HepG2 (cell line): ENCODE measurements at regions not wholly inside any gene's neighbourhood (a gene's known extent, or its start where the extent isn't known, plus 50 kb on each side); places are given as distances from the start of the nearest gene placed in this dataset.

ENCODE experiments used
- ATAC-seq: fragments of 200-7000 bp; cut with Tn5 transposase; 3 replicates; pipeline ENCODE4 v1.9.1; 2020; ENCODE audit warnings: mild to moderate bottlenecking, moderate library complexity
- BruUV-seq: library from RNA; stranded (reverse); fragments of 400-500 nt; replicated peaks from 2 replicates; lab custom pipeline; 2021; lab: Mats Ljungman, UMichigan
- CTCF ChIA-PET: fragments of 300-600 bp; formaldehyde crosslinking; extraction: SDS; loops from one replicate; lab custom pipeline; 2021; ENCODE audit warnings: low total read pairs, inconsistent platforms, low intra/inter-chr PET ratio; lab: Yijun Ruan, JAX
- POLR2A ChIA-PET: fragments of 350-600 bp; sonication (Branson Sonifier 250); formaldehyde crosslinking; loops from one replicate; lab custom pipeline; 2020; ENCODE audit warnings: antibody characterized with exemption, inconsistent platforms; lab: Yijun Ruan, JAX
- DNase-seq: peaks from one replicate; pipeline ENCODE4 v3.0.0-alpha.2; 2015; ENCODE audit warnings: low spot score
- FAIRE-seq: peaks from 3 replicates; lab custom pipeline; 2011; peaks lifted over from hg19 to GRCh38; lab: Jason Lieb, UNC
- H2AFZ ChIP-seq: one replicate; pipeline ENCODE4 v1.6.1; 2011; ENCODE audit warnings: low read length, inconsistent platforms
- H3K27ac ChIP-seq: fragments of 300-600 bp; 3 replicates; pipeline ENCODE4 v1.8.0; 2011; ENCODE audit warnings: mixed run types, mild to moderate bottlenecking, mixed read lengths, low read length, inconsistent platforms; ENCODE audit not compliant: insufficient read depth; ENCODE audit errors: extremely low read length
- H3K27me3 ChIP-seq, 2 experiments: fragments of 200-600 bp in 1 of 2; 2 replicates in 1 of 2; 3 replicates in 1 of 2; pipeline versions ENCODE4 v1.6.0 to v1.8.0; 2011; ENCODE audit warnings: low read length in 2 of 2, mild to moderate bottlenecking in 2 of 2, moderate library complexity in 2 of 2, inconsistent platforms in 1 of 2; ENCODE audit not compliant: insufficient read depth in 2 of 2, control insufficient read depth in 1 of 2
- H3K36me3 ChIP-seq, 2 experiments: fragments of 200-600 bp in 1 of 2; replicated peaks in 1 of 2; 2 replicates in 1 of 2; 3 replicates in 1 of 2; pipeline versions ENCODE4 v1.5.1 to v1.8.0; 2011; ENCODE audit warnings: low read length in 2 of 2, inconsistent platforms in 1 of 2; ENCODE audit not compliant: insufficient read depth in 2 of 2, control insufficient read depth in 1 of 2
- H3K4me1 ChIP-seq: 2 replicates; pipeline ENCODE4 v1.5.1; 2012; ENCODE audit warnings: low read length, inconsistent platforms; ENCODE audit not compliant: insufficient read depth
- H3K4me2 ChIP-seq: 2 replicates; pipeline ENCODE4 v1.6.0; 2011; ENCODE audit warnings: low read depth, low read length, inconsistent platforms
- H3K4me3 ChIP-seq, 3 experiments: fragments of 200-600 bp in 1 of 3; sonication (generic), shearing (Covaris generic) in 1 of 3; replicated peaks in 1 of 3; 2 replicates each; pipeline ENCODE4 v1.5.1; 2011 to 2016; ENCODE audit warnings: low read length in 3 of 3, inconsistent platforms in 2 of 3, low read depth in 2 of 3, mild to moderate bottlenecking in 2 of 3, control low read depth in 1 of 3, mixed read lengths in 1 of 3; ENCODE audit not compliant: insufficient read depth in 1 of 3
- H3K79me2 ChIP-seq: one replicate; pipeline ENCODE4 v1.6.1; 2011; ENCODE audit warnings: low read length, inconsistent platforms; ENCODE audit not compliant: insufficient read depth
- H3K9ac ChIP-seq: 2 replicates; pipeline ENCODE4 v1.6.0; 2011; ENCODE audit warnings: mild to moderate bottlenecking, low read depth, low read length, inconsistent platforms; ENCODE audit not compliant: insufficient read depth
- H3K9me3 ChIP-seq: 2 replicates; pipeline ENCODE4 v1.5.1; 2012; ENCODE audit warnings: mild to moderate bottlenecking, low read length
- H4K20me1 ChIP-seq: 2 replicates; pipeline ENCODE4 v1.6.0; 2011; ENCODE audit warnings: inconsistent platforms, mild to moderate bottlenecking, low read length, moderate library complexity; ENCODE audit not compliant: insufficient read depth
- AGO1 ChIP-seq: fragments of 200-400 bp; formaldehyde crosslinking; IDR thresholded peaks from 2 replicates; pipeline ENCODE4 v1.6.1; 2017; ENCODE audit warnings: mild to moderate bottlenecking, low read depth, low read length, moderate library complexity; ENCODE audit not compliant: poor library complexity, severe bottlenecking
- ATRX ChIP-seq: sonication (generic); formaldehyde crosslinking; IDR thresholded peaks from 2 replicates; pipeline ENCODE4 v1.4.0; 2020; ENCODE audit warnings: missing genetic modification reagents, borderline replicate concordance
- CBFB ChIP-seq: sonication (generic); formaldehyde crosslinking; IDR thresholded peaks from 2 replicates; pipeline ENCODE4 v1.4.0; 2020; ENCODE audit warnings: missing genetic modification reagents
- KLF15 ChIP-seq: sonication (generic); formaldehyde crosslinking; IDR thresholded peaks from 2 replicates; pipeline ENCODE4 v1.8.1; 2023; ENCODE audit warnings: borderline replicate concordance, mild to moderate bottlenecking, inconsistent platforms, missing genetic modification reagents, mixed read lengths
- MAF1 ChIP-seq: sonication (generic); formaldehyde crosslinking; IDR thresholded peaks from 2 replicates; pipeline ENCODE4 v1.5.0; 2020; ENCODE audit warnings: missing genetic modification reagents, borderline replicate concordance
- MTF1 ChIP-seq: sonication (generic); formaldehyde crosslinking; IDR thresholded peaks from 2 replicates; pipeline ENCODE4 v1.5.0; 2020; ENCODE audit warnings: missing genetic modification reagents
- NR3C1 ChIP-seq: sonication (generic); formaldehyde crosslinking; IDR thresholded peaks from 2 replicates; pipeline ENCODE4 v1.4.0; 2020; ENCODE audit warnings: missing genetic modification reagents
- SNAI1 ChIP-seq: sonication (generic); formaldehyde crosslinking; IDR thresholded peaks from 2 replicates; pipeline ENCODE4 v1.5.0; 2020; ENCODE audit warnings: mild to moderate bottlenecking, missing genetic modification reagents, borderline replicate concordance
- SP140L ChIP-seq: sonication (generic); formaldehyde crosslinking; IDR thresholded peaks from 2 replicates; pipeline ENCODE4 v1.4.0; 2020; ENCODE audit warnings: missing genetic modification reagents, borderline replicate concordance
- SPEN ChIP-seq: sonication (generic); formaldehyde crosslinking; IDR thresholded peaks from 2 replicates; pipeline ENCODE4 v1.5.1; 2020; ENCODE audit warnings: low read depth, mild to moderate bottlenecking, missing genetic modification reagents
- ZNF326 ChIP-seq: sonication (generic); formaldehyde crosslinking; IDR thresholded peaks from 2 replicates; pipeline ENCODE4 v1.4.0; 2020; ENCODE audit warnings: missing genetic modification reagents, borderline replicate concordance
- ZNF558 ChIP-seq: sonication (generic); formaldehyde crosslinking; IDR thresholded peaks from 2 replicates; pipeline ENCODE4 v1.9.0; 2022; ENCODE audit warnings: mild to moderate bottlenecking, missing genetic modification reagents, borderline replicate concordance
- ZNF724P ChIP-seq: sonication (generic); formaldehyde crosslinking; IDR thresholded peaks from 2 replicates; pipeline ENCODE4 v1.8.0; 2022; ENCODE audit warnings: missing genetic modification reagents, borderline replicate concordance
- ZNF775 ChIP-seq: sonication (generic); formaldehyde crosslinking; IDR thresholded peaks from 2 replicates; pipeline ENCODE4 v1.4.0; 2020; ENCODE audit warnings: missing genetic modification reagents, mild to moderate bottlenecking, moderate library complexity, borderline replicate concordance
- ZNF839 ChIP-seq: sonication (generic); formaldehyde crosslinking; IDR thresholded peaks from 2 replicates; pipeline ENCODE4 v1.4.0; 2020; ENCODE audit warnings: missing genetic modification reagents, mild to moderate bottlenecking, borderline replicate concordance
- in situ Hi-C: cut with HindIII; loops from 2 replicates; pipeline ENCODE4 v1.10.0; 2017; ENCODE audit warnings: low pct_unique_long_range_greater_than_20kb; ENCODE audit not compliant: extremely low pct_ligation_motif_present
- intact Hi-C: fragments of 100-400 bp; cut with micrococcal nuclease; formaldehyde crosslinking; loops from one replicate; pipeline ENCODE4 v1.10.0; 2022; ENCODE audit not compliant: unreplicated experiment
- TF ChIP-seq, protein P1 (sequence below): sonication (generic); formaldehyde crosslinking; IDR thresholded peaks from 2 replicates; pipeline ENCODE4 v1.4.0; 2020; ENCODE audit warnings: mild to moderate bottlenecking, missing genetic modification reagents
- TF ChIP-seq, protein P2 (sequence below): sonication (generic); formaldehyde crosslinking; IDR thresholded peaks from 2 replicates; pipeline ENCODE4 v1.4.0; 2020; ENCODE audit warnings: missing genetic modification reagents, borderline replicate concordance
- TF ChIP-seq, protein P3 (sequence below): sonication (generic); IDR thresholded peaks from 2 replicates; pipeline ENCODE4 v1.6.1; 2016; ENCODE audit warnings: low read depth, borderline replicate concordance

DNA sequence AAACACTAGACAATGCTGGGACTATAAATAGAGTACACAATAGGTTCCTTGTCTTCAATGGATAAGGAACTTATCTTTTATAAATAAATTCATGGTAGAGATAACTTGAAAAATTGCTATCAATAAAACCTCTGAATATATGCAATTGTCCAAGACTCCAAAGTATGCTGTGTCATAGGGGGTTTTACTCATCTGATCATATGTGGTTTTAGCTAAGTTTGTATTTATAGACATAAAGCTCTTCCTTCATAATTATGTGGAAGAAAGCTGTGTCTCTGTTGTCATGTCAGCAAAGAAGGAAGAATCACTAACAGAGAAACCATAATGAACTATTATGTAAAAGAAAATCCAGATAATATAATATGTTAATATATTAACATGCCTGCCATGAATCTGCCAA lies 111.5 kb upstream of the ATXN7L3B start:
- BruUV-seq, result no TSS peak
- no peak for ATAC-seq
- in situ Hi-C loops, result no loop called here

DNA sequence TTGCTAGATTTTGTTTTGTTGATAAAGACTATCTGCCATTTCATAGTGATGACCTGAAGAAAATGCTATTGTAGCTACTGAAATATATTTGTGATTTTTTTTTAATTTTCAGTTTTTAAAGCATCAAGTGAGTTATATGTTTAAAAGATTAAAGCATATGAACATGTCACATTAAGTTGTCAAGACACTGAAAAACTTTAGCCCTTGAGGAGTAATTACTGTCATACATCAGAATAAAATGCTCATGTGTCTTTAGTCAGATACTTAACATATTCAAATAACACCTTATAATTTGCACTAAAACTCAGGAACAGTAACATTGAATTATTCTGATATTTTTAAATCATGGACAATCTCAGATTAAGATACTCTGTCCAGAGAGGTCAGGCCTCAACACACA lies 108.1 kb upstream of the ATXN7L3B start:
- H3K27me3 ChIP-seq, result no peaks in the 10 kb centered on the region
- H2AFZ ChIP-seq, result no peak overlapping the region
- no peak overlapping the region for H3K27ac ChIP-seq
- BruUV-seq, result no TSS peak
- no peaks in the 10 kb centered on the region for H3K79me2 ChIP-seq
- no peaks in the 10 kb centered on the region for H3K9me3 ChIP-seq
- no peaks in the 10 kb centered on the region for H3K4me1 ChIP-seq
- no peak for DNase-seq
- no peak for FAIRE-seq
- no peak for ATAC-seq
- POLR2A ChIA-PET, result no interaction called here
- in situ Hi-C loops (no loop called here), intact Hi-C loops (no loop called here)
- H3K9ac ChIP-seq, result no peak overlapping the region
- no peak overlapping the region for H3K4me3 ChIP-seq
- no peak overlapping the region for H3K4me2 ChIP-seq
- no peaks in the 10 kb centered on the region for H3K36me3 ChIP-seq
- CTCF ChIA-PET, result no interaction called here
- H4K20me1 ChIP-seq, result no peaks in the 10 kb centered on the region
- TF ChIP-seq KLF15 (CRISPR knock-in tag) (no peak), ZNF724P (CRISPR knock-in tag) (no peak), ATRX (CRISPR knock-in tag) (no peak), MAF1 (no peak), ZNF775 (CRISPR knock-in tag) (no peak), ZNF839 (CRISPR knock-in tag) (no peak), CBFB (CRISPR knock-in tag) (no peak), SPEN (CRISPR knock-in tag) (no peak), ZNF558 (CRISPR knock-in tag) (no peak), MTF1 (CRISPR knock-in tag) (no peak)
- TF ChIP-seq, protein P1, sequence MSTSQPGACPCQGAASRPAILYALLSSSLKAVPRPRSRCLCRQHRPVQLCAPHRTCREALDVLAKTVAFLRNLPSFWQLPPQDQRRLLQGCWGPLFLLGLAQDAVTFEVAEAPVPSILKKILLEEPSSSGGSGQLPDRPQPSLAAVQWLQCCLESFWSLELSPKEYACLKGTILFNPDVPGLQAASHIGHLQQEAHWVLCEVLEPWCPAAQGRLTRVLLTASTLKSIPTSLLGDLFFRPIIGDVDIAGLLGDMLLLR (CRISPR knock-in tag), result no peak
- TF ChIP-seq, protein P2, sequence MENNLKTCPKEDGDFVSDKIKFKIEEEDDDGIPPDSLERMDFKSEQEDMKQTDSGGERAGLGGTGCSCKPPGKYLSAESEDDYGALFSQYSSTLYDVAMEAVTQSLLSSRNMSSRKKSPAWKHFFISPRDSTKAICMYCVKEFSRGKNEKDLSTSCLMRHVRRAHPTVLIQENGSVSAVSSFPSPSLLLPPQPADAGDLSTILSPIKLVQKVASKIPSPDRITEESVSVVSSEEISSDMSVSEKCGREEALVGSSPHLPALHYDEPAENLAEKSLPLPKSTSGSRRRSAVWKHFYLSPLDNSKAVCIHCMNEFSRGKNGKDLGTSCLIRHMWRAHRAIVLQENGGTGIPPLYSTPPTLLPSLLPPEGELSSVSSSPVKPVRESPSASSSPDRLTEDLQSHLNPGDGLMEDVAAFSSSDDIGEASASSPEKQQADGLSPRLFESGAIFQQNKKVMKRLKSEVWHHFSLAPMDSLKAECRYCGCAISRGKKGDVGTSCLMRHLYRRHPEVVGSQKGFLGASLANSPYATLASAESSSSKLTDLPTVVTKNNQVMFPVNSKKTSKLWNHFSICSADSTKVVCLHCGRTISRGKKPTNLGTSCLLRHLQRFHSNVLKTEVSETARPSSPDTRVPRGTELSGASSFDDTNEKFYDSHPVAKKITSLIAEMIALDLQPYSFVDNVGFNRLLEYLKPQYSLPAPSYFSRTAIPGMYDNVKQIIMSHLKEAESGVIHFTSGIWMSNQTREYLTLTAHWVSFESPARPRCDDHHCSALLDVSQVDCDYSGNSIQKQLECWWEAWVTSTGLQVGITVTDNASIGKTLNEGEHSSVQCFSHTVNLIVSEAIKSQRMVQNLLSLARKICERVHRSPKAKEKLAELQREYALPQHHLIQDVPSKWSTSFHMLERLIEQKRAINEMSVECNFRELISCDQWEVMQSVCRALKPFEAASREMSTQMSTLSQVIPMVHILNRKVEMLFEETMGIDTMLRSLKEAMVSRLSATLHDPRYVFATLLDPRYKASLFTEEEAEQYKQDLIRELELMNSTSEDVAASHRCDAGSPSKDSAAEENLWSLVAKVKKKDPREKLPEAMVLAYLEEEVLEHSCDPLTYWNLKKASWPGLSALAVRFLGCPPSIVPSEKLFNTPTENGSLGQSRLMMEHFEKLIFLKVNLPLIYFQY (CRISPR knock-in tag), result no peak

More for the DNA sequence above, 111.5 kb upstream of the ATXN7L3B start:
- no peaks in the 10 kb centered on the region for H3K79me2 ChIP-seq
- CTCF ChIA-PET, result no interaction called here
- POLR2A ChIA-PET, result no interaction called here
- TF ChIP-seq, protein P3, sequence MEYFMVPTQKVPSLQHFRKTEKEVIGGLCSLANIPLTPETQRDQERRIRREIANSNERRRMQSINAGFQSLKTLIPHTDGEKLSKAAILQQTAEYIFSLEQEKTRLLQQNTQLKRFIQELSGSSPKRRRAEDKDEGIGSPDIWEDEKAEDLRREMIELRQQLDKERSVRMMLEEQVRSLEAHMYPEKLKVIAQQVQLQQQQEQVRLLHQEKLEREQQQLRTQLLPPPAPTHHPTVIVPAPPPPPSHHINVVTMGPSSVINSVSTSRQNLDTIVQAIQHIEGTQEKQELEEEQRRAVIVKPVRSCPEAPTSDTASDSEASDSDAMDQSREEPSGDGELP, result no peak
- TF ChIP-seq ZNF326 (CRISPR knock-in tag) (no peak), NR3C1 (CRISPR knock-in tag) (no peak), AGO1 (no peak), SP140L (CRISPR knock-in tag) (no peak), SNAI1 (CRISPR knock-in tag) (no peak)
- H3K4me2 ChIP-seq, result no peak overlapping the region
- no peaks in the 10 kb centered on the region for H3K9me3 ChIP-seq
- no peak overlapping the region for H3K9ac ChIP-seq
- H3K36me3 ChIP-seq, result no peaks in the 10 kb centered on the region
- no peak overlapping the region for H2AFZ ChIP-seq
- H4K20me1 ChIP-seq, result no peaks in the 10 kb centered on the region
- intact Hi-C loops, result no loop called here
- no peak for DNase-seq
- no peak for FAIRE-seq
- no peaks in the 10 kb centered on the region for H3K27me3 ChIP-seq
- no peaks in the 10 kb centered on the region for H3K4me1 ChIP-seq
- no peak overlapping the region for H3K27ac ChIP-seq
- H3K4me3 ChIP-seq, result no peak overlapping the region
